ENCODE measurements at regions not wholly inside any gene's neighbourhood (a gene's known extent, or its start where the extent isn't known, plus 50 kb on each side); places are given as distances from the start of the nearest gene placed in this dataset.
"Not testable (repeated sequence)": the region's sequence is repeated elsewhere in the genome, so short reads cannot be mapped to it uniquely, and the experiment has no call there.

- Mint-ChIP-seq H3K4me1 (no peaks in the 10 kb centered on the region), H3K27ac (no peak overlapping the region), H3K9me3 (peaks cover 6% of the 10 kb centered on the region), H3K27me3 (ENCODE audit: low read depth) (no peaks in the 10 kb centered on the region), H3K4me3 (no peak overlapping the region), H3K36me3 (ENCODE audit: low read depth) (no peaks in the 10 kb centered on the region)
- no peak for TF ChIP-seq CTCF (IDR thresholded peaks at IDR 0.05; ENCODE audit: unreplicated experiment in 3 of 3)
Measured at GRCh38 chr4:31259119-31259518, 539.0 kb downstream of the PCDH7 start.

- Mint-ChIP-seq H3K9me3 (peaks cover 6% of the 10 kb centered on the region), H3K4me1 (no peaks in the 10 kb centered on the region), H3K36me3 (ENCODE audit: low read depth) (no peaks in the 10 kb centered on the region), H3K4me3 (no peak overlapping the region), H3K27me3 (ENCODE audit: low read depth) (no peaks in the 10 kb centered on the region), H3K27ac (no peak overlapping the region)
- TF ChIP-seq CTCF (IDR thresholded peaks at IDR 0.05; ENCODE audit: unreplicated experiment in 3 of 3): no peak
Measured at GRCh38 chr4:31261632-31262031, 541.5 kb downstream of the PCDH7 start.

- not testable (repeated sequence) for H3K27ac Mint-ChIP-seq; H3K36me3 Mint-ChIP-seq (ENCODE audit: low read depth); H3K4me1 Mint-ChIP-seq; H3K4me3 Mint-ChIP-seq; H3K27me3 Mint-ChIP-seq (ENCODE audit: low read depth); H3K9me3 Mint-ChIP-seq
Measured at GRCh38 chr4:31266094-31266493, 545.9 kb downstream of the PCDH7 start.

- Mint-ChIP-seq H3K9me3 (no peaks in the 10 kb centered on the region), H3K36me3 (ENCODE audit: low read depth) (no peaks in the 10 kb centered on the region), H3K4me1 (peaks cover 5% of the 10 kb centered on the region), H3K4me3 (no peak overlapping the region), H3K27ac (peak overlapping the region in 1 of 3 experiments; percentile 16), H3K27me3 (ENCODE audit: low read depth) (no peaks in the 10 kb centered on the region)
- no peak for TF ChIP-seq CTCF (IDR thresholded peaks at IDR 0.05; ENCODE audit: unreplicated experiment in 3 of 3)
Measured at GRCh38 chr4:31272331-31273061, 552.3 kb downstream of the PCDH7 start.

- TF ChIP-seq CTCF (IDR thresholded peaks at IDR 0.05; ENCODE audit: unreplicated experiment in 3 of 3): no peak
- Mint-ChIP-seq H3K4me3 (no peak overlapping the region), H3K27ac (no peak overlapping the region), H3K9me3 (no peaks in the 10 kb centered on the region), H3K27me3 (ENCODE audit: low read depth) (no peaks in the 10 kb centered on the region), H3K4me1 (peaks cover 5% of the 10 kb centered on the region), H3K36me3 (ENCODE audit: low read depth) (no peaks in the 10 kb centered on the region)
Measured at GRCh38 chr4:31275906-31276305, 555.7 kb downstream of the PCDH7 start.

- Mint-ChIP-seq H3K36me3 (ENCODE audit: low read depth) (no peaks in the 10 kb centered on the region), H3K4me3 (no peak overlapping the region), H3K27me3 (ENCODE audit: low read depth) (no peaks in the 10 kb centered on the region), H3K9me3 (peaks cover 5% of the 10 kb centered on the region), H3K27ac (no peak overlapping the region), H3K4me1 (no peaks in the 10 kb centered on the region)
- TF ChIP-seq CTCF (IDR thresholded peaks at IDR 0.05; ENCODE audit: unreplicated experiment in 3 of 3): no peak
Measured at GRCh38 chr4:31283679-31284078, 563.5 kb downstream of the PCDH7 start.

Data from nephron (organoid).